ENCODE measurements at regions not wholly inside any gene's neighbourhood (a gene's known extent, or its start where the extent isn't known, plus 50 kb on each side); places are given as distances from the start of the nearest gene placed in this dataset.

DNA sequence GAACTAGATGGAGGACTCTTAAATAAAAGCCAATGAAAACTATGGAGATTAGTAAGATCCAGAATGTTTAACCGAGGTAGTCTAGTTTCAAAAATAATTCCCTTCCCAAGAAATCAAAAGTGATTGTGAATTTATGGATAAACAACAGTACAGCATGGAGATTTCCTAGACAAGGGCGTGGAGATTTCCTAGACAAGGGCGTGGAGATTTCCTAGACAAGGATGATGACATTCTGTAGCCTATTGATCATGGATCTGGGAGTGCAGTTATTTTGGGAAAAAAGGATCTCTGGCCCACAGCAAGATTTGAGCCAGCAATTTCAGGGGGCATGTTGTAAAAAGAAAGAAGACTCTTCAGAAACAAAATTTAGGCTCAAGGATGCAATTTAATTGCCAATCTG is 175.3 kb downstream of the RAP2B start:
- peaks cover 0 to 10% (median 6%) of the 10 kb centered on the region in 8 donors for H3K9me3 Mint-ChIP-seq
- H3K27ac ChIP-seq (ENCODE audit: low read depth, low read length), result no peak overlapping the region
- no peaks in the 10 kb centered on the region for H3K36me3 ChIP-seq (ENCODE audit: insufficient read depth, low read length)
- no peaks in the 10 kb centered on the region for H3K4me1 ChIP-seq (ENCODE audit: insufficient read depth, low read length)
- no peak overlapping the region for H3K4me3 Mint-ChIP-seq
- H3K27me3 Mint-ChIP-seq, result peaks cover 0 to 1% of the 10 kb centered on the region in 2 donors
- no peak for DNase-seq
- no peak overlapping the region for H3K27ac Mint-ChIP-seq
- H3K27me3 ChIP-seq (ENCODE audit: insufficient read depth, low read length), result no peaks in the 10 kb centered on the region
- peaks cover 0 to 3% (median 0%) of the 10 kb centered on the region in 4 donors for H3K4me1 Mint-ChIP-seq
- no peak overlapping the region for H3K4me3 ChIP-seq (ENCODE audit: low read length in 2 of 2)
- CTCF ChIA-PET (ENCODE audit: partially characterized antibody), result no interaction called here
- peaks cover 0 to 16% of the 10 kb centered on the region in 2 donors for H3K36me3 Mint-ChIP-seq
- H3K9me3 ChIP-seq (ENCODE audit: control insufficient read depth in 1 of 2, low read length in 2 of 2), result no peaks in the 10 kb centered on the region
- intact Hi-C loops (cut with micrococcal nuclease), result no loop called here
- POLR2A ChIA-PET (ENCODE audit: partially characterized antibody), result no interaction called here

DNA sequence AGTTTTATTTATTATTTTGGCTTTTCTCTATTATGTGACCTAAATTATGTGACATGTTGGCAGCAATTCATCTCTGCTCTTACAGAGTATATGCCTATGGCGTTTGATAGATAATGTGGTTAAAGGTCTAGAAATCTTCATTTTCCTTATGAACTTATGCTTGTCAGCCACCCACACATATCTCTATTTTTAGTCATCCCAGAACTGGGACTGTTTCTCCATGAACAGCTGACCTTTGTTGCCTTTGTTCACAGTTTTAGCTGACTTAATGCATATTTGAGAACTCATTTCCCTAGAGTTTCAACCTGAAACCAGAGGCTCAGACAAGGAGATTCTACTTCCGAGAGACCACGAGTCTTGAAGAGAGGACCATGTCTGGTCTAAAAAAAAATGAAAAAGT is 176.5 kb downstream of the RAP2B start:
- H3K27ac ChIP-seq (ENCODE audit: low read depth, low read length), result no peak overlapping the region
- H3K27ac Mint-ChIP-seq, result no peak overlapping the region
- peaks cover 0 to 10% (median 6%) of the 10 kb centered on the region in 8 donors for H3K9me3 Mint-ChIP-seq
- no peaks in the 10 kb centered on the region for H3K27me3 Mint-ChIP-seq
- no peaks in the 10 kb centered on the region for H3K4me1 ChIP-seq (ENCODE audit: insufficient read depth, low read length)
- no peaks in the 10 kb centered on the region for H3K36me3 ChIP-seq (ENCODE audit: insufficient read depth, low read length)
- H3K27me3 ChIP-seq (ENCODE audit: insufficient read depth, low read length), result no peaks in the 10 kb centered on the region
- H3K4me3 Mint-ChIP-seq, result no peak overlapping the region
- no peaks in the 10 kb centered on the region for H3K4me1 Mint-ChIP-seq
- no peaks in the 10 kb centered on the region for H3K9me3 ChIP-seq (ENCODE audit: control insufficient read depth in 1 of 2, low read length in 2 of 2)
- POLR2A ChIA-PET (ENCODE audit: partially characterized antibody), result no interaction called here
- H3K36me3 Mint-ChIP-seq, result peaks cover 0 to 17% of the 10 kb centered on the region in 2 donors
- no peak overlapping the region for H3K4me3 ChIP-seq (ENCODE audit: low read length in 2 of 2)
- DNase-seq, result no peak
- intact Hi-C loops (cut with micrococcal nuclease), result no loop called here
- CTCF ChIA-PET (ENCODE audit: partially characterized antibody), result no interaction called here

DNA sequence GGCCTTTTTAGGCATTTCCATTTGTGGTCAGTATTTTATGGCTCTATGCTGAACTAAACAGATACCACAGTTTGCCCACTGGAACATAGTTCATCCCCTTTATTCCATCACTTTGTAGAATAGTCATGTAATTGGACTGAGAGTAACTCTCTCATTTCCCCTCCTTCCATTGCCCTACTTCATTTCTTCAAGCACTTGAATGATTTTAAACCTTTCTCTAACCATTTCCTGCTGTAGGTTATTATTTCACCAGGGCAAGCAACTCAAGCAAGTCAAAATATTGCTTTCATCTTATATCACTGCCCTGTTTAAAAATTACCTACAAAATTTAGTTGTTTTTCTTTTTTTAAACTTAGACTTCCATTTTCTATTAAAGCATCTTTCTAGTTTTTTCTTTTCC is 177.0 kb downstream of the RAP2B start:
- H3K36me3 Mint-ChIP-seq, result peaks cover 0 to 17% of the 10 kb centered on the region in 2 donors
- CTCF ChIA-PET (ENCODE audit: partially characterized antibody), result no interaction called here

DNA sequence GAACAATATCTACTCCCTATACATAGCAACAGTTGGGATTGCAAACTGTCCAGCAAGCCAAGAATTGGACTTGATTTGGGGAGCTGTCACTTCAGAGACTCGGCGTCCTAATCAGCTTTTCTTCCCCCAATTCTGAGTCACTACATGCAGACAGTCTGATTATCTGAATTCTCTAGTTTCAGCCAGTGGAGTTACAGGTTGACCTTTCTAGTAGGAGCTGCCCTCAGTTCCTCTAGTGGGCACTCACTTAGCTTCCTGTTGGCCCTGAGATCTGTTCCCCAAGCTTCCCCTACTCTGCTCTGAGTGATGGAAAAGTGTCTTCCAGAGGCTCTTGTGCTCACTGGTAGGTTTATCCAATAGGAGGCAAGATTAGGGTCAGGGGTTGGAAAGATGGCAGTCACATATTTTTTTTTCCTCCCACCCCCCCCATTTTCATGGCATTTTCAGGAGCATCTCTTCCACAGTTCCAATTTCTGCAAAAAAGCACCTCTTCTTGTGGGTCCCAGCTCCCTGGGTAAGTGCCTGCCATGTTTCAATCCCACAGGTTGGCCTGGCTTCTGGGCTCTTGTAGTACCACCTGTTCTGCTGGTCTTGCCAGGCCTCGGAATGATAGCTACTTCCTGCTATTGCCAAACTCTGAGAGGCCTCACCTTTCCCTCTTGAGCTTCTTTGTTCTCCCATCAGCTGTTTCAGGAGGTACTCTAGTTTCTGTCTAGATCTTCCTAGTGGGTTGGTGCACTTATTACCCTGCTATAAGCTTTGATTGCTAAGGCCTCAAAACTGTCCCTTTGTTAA is 182.2 kb downstream of the RAP2B start:
- no peak overlapping the region for H3K4me3 Mint-ChIP-seq
- peaks cover 0 to 12% of the 10 kb centered on the region in 2 donors for H3K36me3 Mint-ChIP-seq
- POLR2A ChIA-PET (ENCODE audit: partially characterized antibody), result no interaction called here

More for the DNA sequence above, 177.0 kb downstream of the RAP2B start:
- Histone ChIP-seq H3K9me3 (ENCODE audit: control insufficient read depth in 1 of 2, low read length in 2 of 2) (no peaks in the 10 kb centered on the region), H3K36me3 (ENCODE audit: insufficient read depth, low read length) (no peaks in the 10 kb centered on the region), H3K27me3 (ENCODE audit: insufficient read depth, low read length) (no peaks in the 10 kb centered on the region), H3K4me3 (ENCODE audit: low read length in 2 of 2) (no peak overlapping the region), H3K4me1 (ENCODE audit: insufficient read depth, low read length) (no peaks in the 10 kb centered on the region), H3K27ac (ENCODE audit: low read depth, low read length) (no peak overlapping the region)
- POLR2A ChIA-PET (ENCODE audit: partially characterized antibody), result no interaction called here
- DNase-seq, result no peak
- intact Hi-C loops (cut with micrococcal nuclease), result no loop called here
- H3K27me3 Mint-ChIP-seq, result no peaks in the 10 kb centered on the region
- no peaks in the 10 kb centered on the region for H3K4me1 Mint-ChIP-seq
- peaks cover 0 to 10% (median 6%) of the 10 kb centered on the region in 8 donors for H3K9me3 Mint-ChIP-seq
- H3K4me3 Mint-ChIP-seq, result no peak overlapping the region
- peak overlapping the region in 1 of 7 donors; percentile 20 for H3K27ac Mint-ChIP-seq

DNA sequence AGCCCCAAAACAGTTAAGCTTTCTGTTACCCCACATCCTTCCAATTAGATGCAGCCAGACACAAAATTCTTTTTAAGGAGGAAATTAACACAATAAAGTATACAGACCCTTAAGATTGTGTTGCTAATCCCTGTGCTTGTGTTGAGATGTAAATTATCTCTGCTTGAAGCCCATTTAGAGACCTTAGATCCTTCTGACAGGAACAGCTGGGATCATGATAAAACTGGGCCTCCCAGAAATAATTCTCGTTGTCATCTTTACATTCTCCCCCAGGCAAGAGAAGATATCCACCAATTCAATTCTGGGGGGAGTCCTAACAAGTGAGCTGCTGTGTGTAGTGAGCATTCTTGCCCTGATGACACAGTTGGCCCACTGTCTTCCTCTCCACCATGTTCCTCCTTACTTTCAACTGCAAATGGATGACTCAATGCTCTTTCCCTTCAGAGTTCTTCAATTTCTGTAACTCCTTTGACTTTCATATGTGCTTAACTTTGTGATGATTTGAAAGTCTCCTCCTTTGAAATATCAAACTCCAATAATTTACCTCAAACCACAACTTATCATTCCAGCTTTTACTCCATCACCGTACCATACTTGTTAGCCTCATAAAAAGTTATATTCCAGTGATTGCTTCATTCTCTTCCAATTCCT is 186.6 kb downstream of the RAP2B start:
- H3K4me1 Mint-ChIP-seq, result no peaks in the 10 kb centered on the region
- Histone ChIP-seq H3K27ac (ENCODE audit: low read depth, low read length) (no peak overlapping the region), H3K36me3 (ENCODE audit: insufficient read depth, low read length) (no peaks in the 10 kb centered on the region), H3K4me1 (ENCODE audit: insufficient read depth, low read length) (no peaks in the 10 kb centered on the region), H3K27me3 (ENCODE audit: insufficient read depth, low read length) (no peaks in the 10 kb centered on the region), H3K9me3 (ENCODE audit: control insufficient read depth in 1 of 2, low read length in 2 of 2) (no peaks in the 10 kb centered on the region), H3K4me3 (ENCODE audit: low read length in 2 of 2) (no peak overlapping the region)
- H3K27ac Mint-ChIP-seq, result no peak overlapping the region
- intact Hi-C loops (cut with micrococcal nuclease), result no loop called here
- no peaks in the 10 kb centered on the region for H3K36me3 Mint-ChIP-seq
- ChIA-PET POLR2A (ENCODE audit: partially characterized antibody) (no interaction called here), CTCF (ENCODE audit: partially characterized antibody) (no interaction called here)
- peaks cover 0 to 1% of the 10 kb centered on the region in 2 donors for H3K27me3 Mint-ChIP-seq
- H3K4me3 Mint-ChIP-seq, result no peak overlapping the region
- no peak for DNase-seq
- H3K9me3 Mint-ChIP-seq, result peaks cover 0 to 14% (median 4%) of the 10 kb centered on the region in 8 donors

More for the DNA sequence above, 182.2 kb downstream of the RAP2B start:
- intact Hi-C loops (cut with micrococcal nuclease), result no loop called here
- Mint-ChIP-seq H3K27ac (no peak overlapping the region), H3K9me3 (peaks cover 0 to 20% (median 10%) of the 10 kb centered on the region in 8 donors), H3K4me1 (no peaks in the 10 kb centered on the region), H3K27me3 (peaks cover 0 to 1% of the 10 kb centered on the region in 2 donors)
- no peak for DNase-seq
- H3K36me3 ChIP-seq (ENCODE audit: insufficient read depth, low read length), result no peaks in the 10 kb centered on the region
- H3K27ac ChIP-seq (ENCODE audit: low read depth, low read length), result no peak overlapping the region
- H3K4me3 ChIP-seq (ENCODE audit: low read length in 2 of 2), result no peak overlapping the region
- CTCF ChIA-PET (ENCODE audit: partially characterized antibody), result interaction anchor here (1.3 kb wide), 1 partner anchor 54 kb away, joined by 4 read pairs; no protein-coding TSS in a partner anchor
- H3K27me3 ChIP-seq (ENCODE audit: insufficient read depth, low read length), result no peaks in the 10 kb centered on the region
- H3K4me1 ChIP-seq (ENCODE audit: insufficient read depth, low read length), result no peaks in the 10 kb centered on the region
- H3K9me3 ChIP-seq (ENCODE audit: control insufficient read depth in 1 of 2, low read length in 2 of 2), result no peaks in the 10 kb centered on the region

DNA sequence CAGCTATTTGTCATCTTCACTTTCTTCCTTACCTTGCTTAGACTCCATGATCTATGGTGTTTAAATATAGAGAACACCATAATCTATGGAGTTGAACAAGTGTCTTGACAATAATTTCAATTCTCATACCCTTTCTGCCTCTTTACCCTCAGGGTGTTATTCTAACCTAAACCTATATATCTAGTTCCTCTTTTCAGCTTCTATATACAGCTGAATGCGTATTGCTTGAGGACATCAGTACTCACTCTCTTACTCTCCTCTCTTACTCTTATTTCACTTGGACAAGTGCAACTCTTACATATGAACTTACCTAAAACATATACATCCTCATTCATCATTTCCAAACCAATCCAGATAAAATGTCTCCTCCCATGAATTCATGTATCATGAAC is 187.1 kb downstream of the RAP2B start:
- CTCF ChIA-PET (ENCODE audit: partially characterized antibody), result no interaction called here
- Mint-ChIP-seq H3K4me1 (no peaks in the 10 kb centered on the region), H3K9me3 (peaks cover 0 to 14% (median 4%) of the 10 kb centered on the region in 8 donors), H3K36me3 (no peaks in the 10 kb centered on the region), H3K27me3 (peaks cover 0 to 1% of the 10 kb centered on the region in 2 donors), H3K4me3 (no peak overlapping the region), H3K27ac (no peak overlapping the region)
- Histone ChIP-seq H3K9me3 (ENCODE audit: control insufficient read depth in 1 of 2, low read length in 2 of 2) (no peaks in the 10 kb centered on the region), H3K27me3 (ENCODE audit: insufficient read depth, low read length) (no peaks in the 10 kb centered on the region), H3K27ac (ENCODE audit: low read depth, low read length) (no peak overlapping the region), H3K4me1 (ENCODE audit: insufficient read depth, low read length) (no peaks in the 10 kb centered on the region), H3K36me3 (ENCODE audit: insufficient read depth, low read length) (no peaks in the 10 kb centered on the region), H3K4me3 (ENCODE audit: low read length in 2 of 2) (no peak overlapping the region)
- POLR2A ChIA-PET (ENCODE audit: partially characterized antibody), result no interaction called here
- no peak for DNase-seq
- intact Hi-C loops (cut with micrococcal nuclease), result no loop called here

DNA sequence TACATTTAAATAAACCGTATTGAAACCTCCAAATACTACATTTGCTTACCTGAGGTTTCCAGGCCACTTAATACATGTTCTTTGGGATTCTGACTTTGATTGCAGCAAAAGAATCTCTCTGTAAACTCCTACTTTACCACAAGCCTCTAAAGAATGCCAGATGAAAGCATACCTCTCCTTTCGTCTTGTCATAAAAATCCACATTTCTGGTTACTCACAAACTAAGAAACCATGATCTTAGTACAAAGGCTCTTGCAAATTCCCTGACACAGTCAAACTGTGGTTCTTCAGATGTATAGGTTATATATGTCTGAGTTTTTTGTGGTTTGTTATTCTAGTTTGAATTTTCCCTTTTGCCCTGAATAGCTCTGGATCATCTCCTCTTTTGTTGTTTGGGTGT is 188.4 kb downstream of the RAP2B start:
- no peak overlapping the region for H3K4me3 Mint-ChIP-seq
- peaks cover 0 to 1% of the 10 kb centered on the region in 2 donors for H3K27me3 Mint-ChIP-seq
- intact Hi-C loops (cut with micrococcal nuclease), result no loop called here
- H3K4me1 Mint-ChIP-seq, result no peaks in the 10 kb centered on the region
- Histone ChIP-seq H3K4me1 (ENCODE audit: insufficient read depth, low read length) (no peaks in the 10 kb centered on the region), H3K36me3 (ENCODE audit: insufficient read depth, low read length) (no peaks in the 10 kb centered on the region), H3K27me3 (ENCODE audit: insufficient read depth, low read length) (no peaks in the 10 kb centered on the region), H3K4me3 (ENCODE audit: low read length in 2 of 2) (no peak overlapping the region), H3K27ac (ENCODE audit: low read depth, low read length) (no peak overlapping the region), H3K9me3 (ENCODE audit: control insufficient read depth in 1 of 2, low read length in 2 of 2) (no peaks in the 10 kb centered on the region)
- no peak for DNase-seq
- no peaks in the 10 kb centered on the region for H3K36me3 Mint-ChIP-seq
- peaks cover 0 to 14% (median 5%) of the 10 kb centered on the region in 8 donors for H3K9me3 Mint-ChIP-seq
- no peak overlapping the region for H3K27ac Mint-ChIP-seq
- POLR2A ChIA-PET (ENCODE audit: partially characterized antibody), result no interaction called here
- CTCF ChIA-PET (ENCODE audit: partially characterized antibody), result no interaction called here

Data from CD4-positive, alpha-beta memory T cell (primary cell).